Body of pancreas (tissue), 4 donors: ENCODE measurements at regions not wholly inside any gene's neighbourhood (a gene's known extent, or its start where the extent isn't known, plus 50 kb on each side); places are given as distances from the start of the nearest gene placed in this dataset.

Experiments used
- CTCF ChIP-seq, 7 experiments: fragments of 450-650 bp in 4 of 7; fragments of 200-600 bp in 3 of 7; sonication (generic) in 3 of 7; IDR thresholded peaks; one replicate each; pipeline ENCODE4 v1.5.1; 2016 to 2019; ENCODE audit warnings: antibody characterized with exemption in 7 of 7
- POLR2A ChIP-seq, 3 donors: fragments of 450-650 bp; IDR thresholded peaks; one replicate each; pipeline ENCODE4 v1.6.1; 2016; ENCODE audit warnings: antibody characterized with exemption in 3 of 3, mild to moderate bottlenecking in 2 of 3

DNA sequence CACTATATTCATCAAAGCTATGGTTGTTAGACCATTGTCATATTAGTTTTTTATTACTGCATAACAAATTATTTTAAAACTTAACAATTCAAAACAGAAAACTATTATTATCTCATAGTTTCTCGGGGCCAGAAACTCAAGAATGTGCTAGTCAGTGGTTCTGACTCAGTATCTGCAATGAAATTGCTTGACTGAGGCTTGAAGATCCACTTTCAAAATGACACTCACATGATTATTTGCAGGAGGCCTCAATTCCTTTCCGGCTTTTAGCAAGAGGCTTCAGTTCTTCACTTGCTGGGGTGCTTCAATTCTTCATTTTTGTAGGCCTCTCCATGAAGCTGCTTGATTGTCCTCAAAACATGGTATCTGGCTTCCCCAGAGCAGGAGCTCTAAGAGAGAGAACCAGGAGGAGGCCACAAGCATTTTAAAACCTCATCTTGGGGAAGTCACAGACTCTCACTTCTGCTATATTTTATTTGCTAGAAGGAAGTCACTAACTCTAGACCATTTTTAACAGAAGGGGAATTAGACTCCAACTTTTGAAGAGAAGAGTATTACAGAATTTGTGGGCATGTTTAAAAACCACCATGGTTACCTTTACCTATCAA, 383.7 kb downstream of the MFSD1 start:
- TF ChIP-seq CTCF (IDR thresholded peaks at IDR 0.05) (no peak), POLR2A (IDR thresholded peaks at IDR 0.05) (no peak)
